ENCODE measurements at regions not wholly inside any gene's neighbourhood (a gene's known extent, or its start where the extent isn't known, plus 50 kb on each side); places are given as distances from the start of the nearest gene placed in this dataset.

Small RNA genes in the stretch of these regions (small RNA-seq; reads per million reads assigned to genes)
- 0 reads per million in 4 donors for gene AL133173.2
